HG02623 (cell line): ENCODE measurements at regions not wholly inside any gene's neighbourhood (a gene's known extent, or its start where the extent isn't known, plus 50 kb on each side); places are given as distances from the start of the nearest gene placed in this dataset.
A peak's percentile ranks its signal among the peaks of the same experiment; 100 is the strongest.
"Not testable (repeated sequence)": the region's sequence is repeated elsewhere in the genome, so short reads cannot be mapped to it uniquely, and the experiment has no call there.

Experiments used
- ATAC-seq: cut with Tn5 transposase; IDR thresholded peaks from one replicate; pipeline ENCODE4 v1.9.1; 2021; ENCODE audit warnings: moderate library complexity; ENCODE audit not compliant: unreplicated experiment

- ATAC-seq, result not testable (repeated sequence)
These were observed 115.6 kb upstream of the FABP2 start for GRCh38 chr4:119437515-119437914.

DNA sequence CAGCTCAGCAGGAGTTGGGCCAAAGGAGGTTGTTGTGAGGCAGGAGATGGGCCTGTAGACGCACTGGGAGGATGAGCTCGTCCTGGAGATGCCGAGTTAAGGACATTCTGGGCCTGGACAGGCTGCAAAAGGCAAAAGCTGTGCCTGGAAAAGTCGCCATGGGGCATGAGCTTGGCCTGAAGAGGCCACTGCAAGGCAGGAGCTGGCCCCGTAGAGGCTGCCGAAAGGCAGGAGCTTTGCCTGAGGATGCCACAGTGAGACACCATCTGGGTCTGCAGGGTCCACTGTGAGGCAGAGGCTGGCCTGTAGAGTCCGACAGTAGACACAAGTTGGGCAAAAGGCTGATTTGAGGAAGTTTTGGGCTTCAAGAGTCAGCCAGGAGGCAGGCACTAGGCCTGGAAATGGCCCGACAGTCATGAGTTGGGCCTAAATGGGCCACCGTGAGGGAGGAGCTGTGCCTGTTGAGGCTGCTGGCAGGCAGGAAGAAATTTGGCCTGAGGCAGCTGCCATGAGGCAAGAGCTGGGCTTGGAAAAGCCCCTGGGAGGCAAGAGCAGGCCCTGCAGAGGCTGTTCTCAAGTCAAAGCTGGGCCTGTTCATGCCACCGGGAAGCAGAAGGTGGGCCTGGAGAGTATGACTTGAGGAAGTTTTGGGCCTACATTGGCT lies 86.8 kb upstream of the FABP2 start:
- ATAC-seq, result not testable (repeated sequence)

GRCh38 chr4:119406721-119407460 lies 85.0 kb upstream of the FABP2 start:
- not testable (repeated sequence) for ATAC-seq

GRCh38 chr4:119406041-119406440 lies 84.1 kb upstream of the FABP2 start:
- not testable (repeated sequence) for ATAC-seq

GRCh38 chr4:119402322-119403308 lies 80.7 kb upstream of the FABP2 start:
- ATAC-seq, result peak; percentile 81

- ATAC-seq, result not testable (repeated sequence)
These were observed 73.8 kb upstream of the FABP2 start for GRCh38 chr4:119395701-119396100.

DNA sequence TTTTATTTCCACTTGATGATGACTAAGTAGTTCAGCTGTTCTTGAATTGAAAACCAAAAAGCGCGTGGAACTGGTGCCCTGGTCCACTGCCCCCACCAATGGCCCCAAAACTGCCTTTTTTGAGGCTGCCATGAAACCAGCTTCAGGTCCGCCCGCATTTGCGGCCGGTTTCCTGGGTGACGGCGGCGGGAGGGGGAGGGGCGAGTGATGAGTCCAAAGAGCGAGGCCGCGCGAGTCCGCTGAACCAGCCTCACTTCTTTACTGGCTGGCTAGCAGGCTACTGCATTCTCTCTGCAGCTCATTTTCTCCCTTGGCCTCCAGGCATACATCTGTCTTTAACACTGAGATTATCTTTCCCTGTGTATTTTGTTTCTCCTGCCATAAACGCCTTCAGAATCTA lies 72.9 kb upstream of the FABP2 start:
- ATAC-seq, result no peak

DNA sequence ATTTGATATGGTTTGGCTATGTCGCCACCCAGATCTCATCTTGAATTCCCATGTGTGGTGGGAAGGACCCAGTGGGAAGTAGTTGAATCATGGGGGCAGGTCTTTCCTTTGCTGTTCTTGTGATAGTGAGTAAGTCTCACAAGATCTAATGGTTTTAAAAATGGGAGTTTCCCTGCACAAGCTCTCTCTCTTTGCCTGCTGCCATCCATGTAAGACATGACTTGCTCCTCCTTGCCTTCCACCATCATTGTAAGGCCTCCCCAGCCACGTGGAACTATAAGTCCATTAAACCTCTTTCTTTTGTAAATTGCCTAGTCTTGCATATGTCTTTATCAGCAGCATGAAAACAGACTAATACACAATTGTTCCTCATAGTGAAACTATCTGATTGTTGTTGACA lies 66.9 kb upstream of the FABP2 start:
- not testable (repeated sequence) for ATAC-seq

DNA sequence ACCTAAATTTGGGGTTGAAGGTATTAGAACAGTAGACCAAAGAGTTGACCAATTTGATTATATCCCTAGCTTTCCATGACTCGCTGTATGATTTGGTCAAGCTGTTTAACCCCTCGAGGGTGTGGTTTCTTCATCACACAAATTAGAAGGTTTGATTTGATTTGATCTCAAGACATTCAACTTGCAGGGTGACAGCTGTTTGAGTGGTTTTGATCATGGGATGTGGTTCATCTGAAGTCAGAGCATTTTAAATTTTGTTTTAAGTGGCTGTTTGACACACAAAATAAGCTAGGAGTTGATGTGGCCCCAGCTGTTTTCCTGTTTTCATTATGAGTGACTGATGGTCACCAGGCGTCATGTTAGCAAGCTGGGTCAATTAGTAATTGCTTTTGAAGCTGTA lies 52.7 kb upstream of the FABP2 start:
- ATAC-seq, result not testable (repeated sequence)

DNA sequence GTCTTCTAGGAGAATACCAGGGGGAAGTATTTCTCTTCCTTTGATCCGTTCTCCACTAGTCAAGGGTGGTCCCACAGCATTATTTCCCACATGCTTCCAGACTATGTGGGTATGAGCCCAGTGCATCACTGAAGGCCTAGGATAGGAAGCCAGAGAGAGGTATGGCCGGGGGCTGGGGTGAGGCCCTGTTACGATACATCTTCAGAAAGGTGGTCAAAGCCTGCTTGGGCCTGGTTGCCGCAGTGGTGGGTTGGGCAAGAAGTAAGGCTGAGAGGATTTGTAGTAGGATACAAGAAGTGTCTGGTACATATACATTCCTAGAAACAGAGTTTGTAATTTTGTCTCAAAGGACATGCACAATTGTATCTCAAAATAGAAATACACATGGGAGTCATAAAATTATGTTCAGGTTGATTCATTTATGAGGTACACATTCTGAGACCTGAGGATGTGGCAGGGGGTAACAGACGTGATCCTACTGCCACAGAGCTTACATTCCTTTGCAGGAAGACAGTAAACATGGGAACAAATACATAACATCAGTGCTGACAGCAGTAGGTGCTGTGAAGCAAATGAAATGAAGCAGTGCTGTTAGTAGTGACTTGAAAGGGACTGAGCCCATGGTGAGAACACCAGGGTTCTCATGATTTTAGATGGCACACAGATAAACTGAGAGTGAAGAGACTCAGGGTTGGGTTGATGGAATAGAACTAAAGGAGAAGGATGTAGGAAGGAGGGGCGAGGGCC lies 50.6 kb upstream of the FABP2 start:
- not testable (repeated sequence) for ATAC-seq
